ENCODE measurements at regions not wholly inside any gene's neighbourhood (a gene's known extent, or its start where the extent isn't known, plus 50 kb on each side); places are given as distances from the start of the nearest gene placed in this dataset.

- TF ChIP-seq RAD21 (IDR thresholded peaks at IDR 0.05) (no peak), MAX (IDR thresholded peaks at IDR 0.05) (no peak), FOXA1 (IDR thresholded peaks at IDR 0.05) (no peak), RXRA (IDR thresholded peaks at IDR 0.05) (no peak), REST (IDR thresholded peaks at IDR 0.05) (no peak), NR2F2 (IDR thresholded peaks at IDR 0.05) (no peak), EGR1 (IDR thresholded peaks at IDR 0.05; ENCODE audit: low read depth in 2 of 2) (no peak), GABPA (IDR thresholded peaks at IDR 0.05 in 1 of 2, conservative IDR thresholded peaks at IDR 0.05 in 1 of 2) (no peak), SP1 (IDR thresholded peaks at IDR 0.05) (no peak)
- TF ChIP-seq, protein P1, sequence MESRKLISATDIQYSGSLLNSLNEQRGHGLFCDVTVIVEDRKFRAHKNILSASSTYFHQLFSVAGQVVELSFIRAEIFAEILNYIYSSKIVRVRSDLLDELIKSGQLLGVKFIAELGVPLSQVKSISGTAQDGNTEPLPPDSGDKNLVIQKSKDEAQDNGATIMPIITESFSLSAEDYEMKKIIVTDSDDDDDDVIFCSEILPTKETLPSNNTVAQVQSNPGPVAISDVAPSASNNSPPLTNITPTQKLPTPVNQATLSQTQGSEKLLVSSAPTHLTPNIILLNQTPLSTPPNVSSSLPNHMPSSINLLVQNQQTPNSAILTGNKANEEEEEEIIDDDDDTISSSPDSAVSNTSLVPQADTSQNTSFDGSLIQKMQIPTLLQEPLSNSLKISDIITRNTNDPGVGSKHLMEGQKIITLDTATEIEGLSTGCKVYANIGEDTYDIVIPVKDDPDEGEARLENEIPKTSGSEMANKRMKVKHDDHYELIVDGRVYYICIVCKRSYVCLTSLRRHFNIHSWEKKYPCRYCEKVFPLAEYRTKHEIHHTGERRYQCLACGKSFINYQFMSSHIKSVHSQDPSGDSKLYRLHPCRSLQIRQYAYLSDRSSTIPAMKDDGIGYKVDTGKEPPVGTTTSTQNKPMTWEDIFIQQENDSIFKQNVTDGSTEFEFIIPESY (IDR thresholded peaks at IDR 0.05) = no peak
- TF ChIP-seq, protein P2, sequence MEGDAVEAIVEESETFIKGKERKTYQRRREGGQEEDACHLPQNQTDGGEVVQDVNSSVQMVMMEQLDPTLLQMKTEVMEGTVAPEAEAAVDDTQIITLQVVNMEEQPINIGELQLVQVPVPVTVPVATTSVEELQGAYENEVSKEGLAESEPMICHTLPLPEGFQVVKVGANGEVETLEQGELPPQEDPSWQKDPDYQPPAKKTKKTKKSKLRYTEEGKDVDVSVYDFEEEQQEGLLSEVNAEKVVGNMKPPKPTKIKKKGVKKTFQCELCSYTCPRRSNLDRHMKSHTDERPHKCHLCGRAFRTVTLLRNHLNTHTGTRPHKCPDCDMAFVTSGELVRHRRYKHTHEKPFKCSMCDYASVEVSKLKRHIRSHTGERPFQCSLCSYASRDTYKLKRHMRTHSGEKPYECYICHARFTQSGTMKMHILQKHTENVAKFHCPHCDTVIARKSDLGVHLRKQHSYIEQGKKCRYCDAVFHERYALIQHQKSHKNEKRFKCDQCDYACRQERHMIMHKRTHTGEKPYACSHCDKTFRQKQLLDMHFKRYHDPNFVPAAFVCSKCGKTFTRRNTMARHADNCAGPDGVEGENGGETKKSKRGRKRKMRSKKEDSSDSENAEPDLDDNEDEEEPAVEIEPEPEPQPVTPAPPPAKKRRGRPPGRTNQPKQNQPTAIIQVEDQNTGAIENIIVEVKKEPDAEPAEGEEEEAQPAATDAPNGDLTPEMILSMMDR (IDR thresholded peaks at IDR 0.05; ENCODE audit: low read depth, low read length, missing input control) = no peak
- TF ChIP-seq, protein P3, sequence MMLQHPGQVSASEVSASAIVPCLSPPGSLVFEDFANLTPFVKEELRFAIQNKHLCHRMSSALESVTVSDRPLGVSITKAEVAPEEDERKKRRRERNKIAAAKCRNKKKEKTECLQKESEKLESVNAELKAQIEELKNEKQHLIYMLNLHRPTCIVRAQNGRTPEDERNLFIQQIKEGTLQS (IDR thresholded peaks at IDR 0.05) = no peak
Observed at GRCh38 chr3:194042927-194043326, 93.0 kb upstream of the HES1 start.

All from liver (tissue), 3 donors.